ENCODE measurements at regions not wholly inside any gene's neighbourhood (a gene's known extent, or its start where the extent isn't known, plus 50 kb on each side); places are given as distances from the start of the nearest gene placed in this dataset.

- TF ChIP-seq CTCF (CRISPR knock-in tag; IDR thresholded peaks at IDR 0.05), result no peak
- TF ChIP-seq SP2 (CRISPR knock-in tag; IDR thresholded peaks at IDR 0.05), result no peak
These were observed 518.3 kb upstream of the ZFP42 start for GRCh38 chr4:187477224-187477623.
